Panc1 (cell line): ENCODE measurements at regions not wholly inside any gene's neighbourhood (a gene's known extent, or its start where the extent isn't known, plus 50 kb on each side); places are given as distances from the start of the nearest gene placed in this dataset.

Experiments used
- POLR2AphosphoS5 ChIP-seq: IDR thresholded peaks from 2 replicates; pipeline ENCODE4 v1.6.1; 2012; ENCODE audit warnings: mild to moderate bottlenecking, low read depth, low read length, moderate library complexity
- SIN3A ChIP-seq: IDR thresholded peaks from 2 replicates; pipeline ENCODE4 v1.6.1; 2012; ENCODE audit warnings: low read depth, mild to moderate bottlenecking, low read length, moderate library complexity, borderline replicate concordance; ENCODE audit not compliant: insufficient read depth
- TF ChIP-seq, protein P1 (sequence below): fragments of 450-650 bp; IDR thresholded peaks from 2 replicates; pipeline ENCODE4 v1.5.1; 2017; ENCODE audit warnings: mild to moderate bottlenecking
- TF ChIP-seq, protein P2 (sequence below), 2 experiments: IDR thresholded peaks; 2 replicates each; pipeline ENCODE4 v1.6.1; 2011 to 2012; ENCODE audit warnings: low read depth in 2 of 2, control low read depth in 1 of 2, low read length in 1 of 2, mild to moderate bottlenecking in 1 of 2, moderate library complexity in 1 of 2; ENCODE audit not compliant: insufficient read depth in 1 of 2

- TF ChIP-seq, protein P1, sequence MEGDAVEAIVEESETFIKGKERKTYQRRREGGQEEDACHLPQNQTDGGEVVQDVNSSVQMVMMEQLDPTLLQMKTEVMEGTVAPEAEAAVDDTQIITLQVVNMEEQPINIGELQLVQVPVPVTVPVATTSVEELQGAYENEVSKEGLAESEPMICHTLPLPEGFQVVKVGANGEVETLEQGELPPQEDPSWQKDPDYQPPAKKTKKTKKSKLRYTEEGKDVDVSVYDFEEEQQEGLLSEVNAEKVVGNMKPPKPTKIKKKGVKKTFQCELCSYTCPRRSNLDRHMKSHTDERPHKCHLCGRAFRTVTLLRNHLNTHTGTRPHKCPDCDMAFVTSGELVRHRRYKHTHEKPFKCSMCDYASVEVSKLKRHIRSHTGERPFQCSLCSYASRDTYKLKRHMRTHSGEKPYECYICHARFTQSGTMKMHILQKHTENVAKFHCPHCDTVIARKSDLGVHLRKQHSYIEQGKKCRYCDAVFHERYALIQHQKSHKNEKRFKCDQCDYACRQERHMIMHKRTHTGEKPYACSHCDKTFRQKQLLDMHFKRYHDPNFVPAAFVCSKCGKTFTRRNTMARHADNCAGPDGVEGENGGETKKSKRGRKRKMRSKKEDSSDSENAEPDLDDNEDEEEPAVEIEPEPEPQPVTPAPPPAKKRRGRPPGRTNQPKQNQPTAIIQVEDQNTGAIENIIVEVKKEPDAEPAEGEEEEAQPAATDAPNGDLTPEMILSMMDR, result no peak
- TF ChIP-seq SIN3A, result no peak
- no peak for TF ChIP-seq POLR2AphosphoS5
- TF ChIP-seq, protein P2, sequence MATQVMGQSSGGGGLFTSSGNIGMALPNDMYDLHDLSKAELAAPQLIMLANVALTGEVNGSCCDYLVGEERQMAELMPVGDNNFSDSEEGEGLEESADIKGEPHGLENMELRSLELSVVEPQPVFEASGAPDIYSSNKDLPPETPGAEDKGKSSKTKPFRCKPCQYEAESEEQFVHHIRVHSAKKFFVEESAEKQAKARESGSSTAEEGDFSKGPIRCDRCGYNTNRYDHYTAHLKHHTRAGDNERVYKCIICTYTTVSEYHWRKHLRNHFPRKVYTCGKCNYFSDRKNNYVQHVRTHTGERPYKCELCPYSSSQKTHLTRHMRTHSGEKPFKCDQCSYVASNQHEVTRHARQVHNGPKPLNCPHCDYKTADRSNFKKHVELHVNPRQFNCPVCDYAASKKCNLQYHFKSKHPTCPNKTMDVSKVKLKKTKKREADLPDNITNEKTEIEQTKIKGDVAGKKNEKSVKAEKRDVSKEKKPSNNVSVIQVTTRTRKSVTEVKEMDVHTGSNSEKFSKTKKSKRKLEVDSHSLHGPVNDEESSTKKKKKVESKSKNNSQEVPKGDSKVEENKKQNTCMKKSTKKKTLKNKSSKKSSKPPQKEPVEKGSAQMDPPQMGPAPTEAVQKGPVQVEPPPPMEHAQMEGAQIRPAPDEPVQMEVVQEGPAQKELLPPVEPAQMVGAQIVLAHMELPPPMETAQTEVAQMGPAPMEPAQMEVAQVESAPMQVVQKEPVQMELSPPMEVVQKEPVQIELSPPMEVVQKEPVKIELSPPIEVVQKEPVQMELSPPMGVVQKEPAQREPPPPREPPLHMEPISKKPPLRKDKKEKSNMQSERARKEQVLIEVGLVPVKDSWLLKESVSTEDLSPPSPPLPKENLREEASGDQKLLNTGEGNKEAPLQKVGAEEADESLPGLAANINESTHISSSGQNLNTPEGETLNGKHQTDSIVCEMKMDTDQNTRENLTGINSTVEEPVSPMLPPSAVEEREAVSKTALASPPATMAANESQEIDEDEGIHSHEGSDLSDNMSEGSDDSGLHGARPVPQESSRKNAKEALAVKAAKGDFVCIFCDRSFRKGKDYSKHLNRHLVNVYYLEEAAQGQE (IDR thresholded peaks at IDR 0.05; ENCODE audit: insufficient read depth in 1 of 2, low read depth in 2 of 2, low read length in 1 of 2), result no peak
These were observed 123.0 kb upstream of the AKIRIN2 start for GRCh38 chr6:87824958-87825491.
